Activated naive CD8-positive, alpha-beta T cell treated with anti-CD3 and anti-CD28 coated beads, Interleukin-2, amount 50 U/mL, for 16 hours (primary cell): ENCODE measurements at regions not wholly inside any gene's neighbourhood (a gene's known extent, or its start where the extent isn't known, plus 50 kb on each side); places are given as distances from the start of the nearest gene placed in this dataset.
"Not testable (repeated sequence)": the region's sequence is repeated elsewhere in the genome, so short reads cannot be mapped to it uniquely, and the experiment has no call there.

ENCODE experiments used
- DNase-seq: peaks from one replicate; pipeline ENCODE4 v3.0.0-alpha.2; 2020; ENCODE audit warnings: low read depth, low spot score

- DNase-seq = no peak
Observed at GRCh38 chr7:17046666-17047065, 164.9 kb upstream of the AGR3 start.

DNA sequence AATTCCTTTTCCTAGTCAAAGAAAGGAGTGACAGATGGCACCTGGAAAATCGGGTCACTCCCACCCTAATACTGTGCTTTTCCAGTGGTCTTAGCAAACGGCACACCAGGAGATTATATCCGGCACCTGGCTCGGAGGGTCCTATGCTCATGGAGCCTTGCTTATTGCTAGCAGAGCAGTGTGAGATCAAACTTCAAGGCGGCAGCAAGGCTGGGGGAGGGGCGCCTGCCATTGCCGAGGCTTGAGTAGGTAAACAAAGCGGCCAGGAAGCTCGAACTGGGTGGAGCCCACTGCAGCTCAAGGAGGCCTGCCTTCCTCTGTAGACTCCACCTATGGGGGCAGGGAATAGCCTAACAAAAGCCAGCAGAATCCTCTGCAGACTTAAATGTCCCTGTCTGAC is 171.4 kb upstream of the AGR3 start:
- DNase-seq = not testable (repeated sequence)

GRCh38 chr7:17054206-17054605 is 172.4 kb upstream of the AGR3 start:
- DNase-seq = no peak

- DNase-seq = no peak
Observed at GRCh38 chr7:17054836-17055235, 173.1 kb upstream of the AGR3 start.

DNA sequence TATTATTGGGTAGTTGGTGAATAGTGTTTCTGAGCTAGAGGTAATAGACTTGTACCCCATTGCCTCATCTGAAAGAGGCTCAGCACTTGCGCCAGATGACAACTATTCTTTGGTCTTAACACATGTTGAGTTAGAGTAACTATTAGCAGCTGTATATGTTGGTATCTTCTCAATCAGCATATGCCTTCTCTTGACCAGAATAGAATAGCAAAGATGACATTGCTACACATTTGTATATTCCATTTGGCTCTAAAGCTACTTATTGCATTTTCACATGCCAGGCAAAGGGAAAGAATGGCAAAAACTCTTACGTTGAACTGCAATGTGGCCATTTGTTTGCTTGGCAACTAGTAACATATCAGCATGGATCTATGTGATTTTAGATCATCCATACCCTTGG is 173.8 kb upstream of the AGR3 start:
- DNase-seq = no peak

DNA sequence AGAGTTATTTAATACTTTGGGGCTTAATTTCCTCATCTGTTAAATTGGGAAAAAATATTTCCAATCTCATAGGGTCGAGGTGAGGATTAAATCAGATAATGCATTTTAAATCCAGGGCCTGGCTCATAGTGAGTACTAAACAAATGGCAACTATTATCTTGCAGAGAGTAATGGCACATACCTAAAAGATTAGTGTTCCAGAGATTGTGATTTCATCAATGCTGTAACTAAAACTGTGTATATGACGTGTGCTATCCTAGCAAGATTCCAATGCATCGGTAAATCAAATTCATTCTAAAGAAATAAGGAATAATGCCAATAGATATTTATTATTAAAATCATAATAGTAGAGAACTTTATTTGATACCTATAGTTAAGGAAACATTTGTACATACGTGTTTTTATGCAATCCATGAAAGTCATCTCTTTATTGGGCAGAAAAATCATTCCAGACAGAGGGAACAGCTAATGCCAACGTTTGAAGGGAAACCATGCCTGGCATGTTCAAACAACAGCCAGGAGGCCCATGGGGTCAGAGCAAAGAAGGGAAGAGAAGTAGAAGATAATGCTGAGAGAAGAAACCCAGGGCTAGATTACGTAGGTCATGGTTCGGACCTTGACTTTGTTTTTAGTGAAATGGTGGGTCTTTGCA is 174.8 kb upstream of the AGR3 start:
- no peak for DNase-seq

DNA sequence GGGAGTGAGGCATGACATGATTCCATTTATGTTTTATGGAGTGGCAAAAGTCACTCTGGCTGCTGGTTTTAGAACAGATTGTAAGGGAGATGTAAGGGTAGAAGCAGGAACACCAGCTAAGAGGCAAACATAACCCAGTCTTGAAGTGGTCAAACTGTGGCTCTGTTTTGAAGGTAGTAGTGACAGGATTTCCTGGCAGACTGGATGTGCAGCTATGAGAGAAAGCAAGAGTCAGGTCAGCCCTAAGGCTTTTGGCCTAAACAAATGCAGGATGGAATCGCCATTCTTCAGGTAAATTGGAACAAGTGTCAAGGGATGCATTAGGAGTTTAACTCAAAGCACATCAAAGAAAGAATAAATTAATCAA is 175.3 kb upstream of the AGR3 start:
- DNase-seq = no peak

GRCh38 chr7:17058568-17058967 is 176.8 kb upstream of the AGR3 start:
- no peak for DNase-seq

- DNase-seq = no peak
Observed at GRCh38 chr7:17060051-17060450, 178.3 kb upstream of the AGR3 start.

- DNase-seq = no peak
Observed at GRCh38 chr7:17061443-17061842, 179.7 kb upstream of the AGR3 start.

DNA sequence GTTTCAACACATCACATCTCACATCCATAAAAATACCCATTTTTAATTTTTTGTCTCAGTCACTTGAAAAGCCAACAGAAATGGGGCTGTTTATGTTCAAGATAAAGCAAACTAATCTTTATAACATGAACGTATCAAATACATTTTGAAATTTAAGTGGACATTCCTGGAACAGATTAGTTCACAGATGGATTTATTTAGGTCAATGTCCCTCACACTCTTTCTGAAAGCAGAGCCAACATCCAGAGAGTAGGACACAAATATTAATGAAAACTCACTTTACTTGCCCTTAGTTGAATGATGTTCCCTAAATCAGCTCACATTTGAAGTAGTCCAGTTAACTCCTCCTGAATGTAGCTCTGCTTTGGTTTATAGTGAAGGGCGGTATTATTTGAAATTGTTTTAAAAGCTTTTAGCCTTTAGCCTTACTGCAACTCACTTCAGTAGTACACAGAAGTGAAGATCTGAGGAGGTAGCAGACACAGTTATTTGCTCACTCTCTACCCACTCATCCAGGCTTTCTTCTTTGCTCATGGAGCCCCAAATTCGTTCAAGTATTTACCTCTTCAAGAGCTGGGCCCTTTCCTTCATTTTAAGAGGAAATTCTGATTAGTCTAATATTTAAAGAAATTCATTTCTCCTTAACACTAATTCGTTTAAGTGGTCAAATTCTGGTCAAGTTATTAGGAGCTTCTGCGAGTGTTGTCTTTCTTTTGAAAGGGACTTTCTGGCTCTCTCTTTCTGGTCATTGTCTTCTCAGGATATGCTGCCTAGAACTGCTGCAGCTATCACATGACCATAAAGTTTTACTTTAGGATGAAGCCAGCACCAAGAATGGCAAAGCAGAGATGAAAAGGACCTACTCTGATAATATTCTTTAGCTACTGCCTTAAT is 180.6 kb upstream of the AGR3 start:
- no peak for DNase-seq

DNA sequence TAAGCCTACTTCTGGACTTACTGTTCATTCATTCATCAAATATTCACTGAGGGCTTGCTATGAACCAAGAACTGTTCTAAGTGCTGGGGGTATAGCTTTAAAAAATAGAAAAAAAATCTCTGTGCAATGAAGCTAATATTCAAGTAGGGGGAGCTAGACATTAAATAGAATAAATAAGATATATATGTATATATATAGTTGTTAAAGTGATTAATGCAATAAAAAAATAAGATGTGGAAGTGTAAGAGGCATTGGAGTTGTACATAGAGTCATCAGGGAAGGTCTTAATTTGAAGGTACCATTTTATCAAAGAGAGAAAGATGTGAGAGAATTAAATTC is 181.2 kb upstream of the AGR3 start:
- no peak for DNase-seq

DNA sequence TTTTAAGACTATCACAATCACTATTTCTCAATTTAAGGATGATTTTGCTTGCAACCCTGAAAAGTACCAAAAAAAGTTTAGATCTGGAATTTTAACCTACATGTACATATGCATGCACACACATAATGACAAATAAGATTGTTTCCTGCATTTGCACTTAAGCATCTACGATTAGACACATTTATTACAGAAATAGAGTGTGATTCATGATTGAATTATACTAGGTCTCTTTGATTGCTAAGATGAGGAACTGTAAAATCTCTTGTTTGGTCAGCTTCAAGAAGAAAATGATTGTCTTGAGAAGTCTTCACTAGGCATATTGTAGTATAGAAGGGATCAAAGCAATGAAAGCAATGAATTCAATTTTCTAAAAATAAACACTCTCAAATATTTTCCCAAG is 185.9 kb upstream of the AGR3 start:
- no peak for DNase-seq

- no peak for DNase-seq
Observed at GRCh38 chr7:17069146-17069545, 187.4 kb upstream of the AGR3 start.

DNA sequence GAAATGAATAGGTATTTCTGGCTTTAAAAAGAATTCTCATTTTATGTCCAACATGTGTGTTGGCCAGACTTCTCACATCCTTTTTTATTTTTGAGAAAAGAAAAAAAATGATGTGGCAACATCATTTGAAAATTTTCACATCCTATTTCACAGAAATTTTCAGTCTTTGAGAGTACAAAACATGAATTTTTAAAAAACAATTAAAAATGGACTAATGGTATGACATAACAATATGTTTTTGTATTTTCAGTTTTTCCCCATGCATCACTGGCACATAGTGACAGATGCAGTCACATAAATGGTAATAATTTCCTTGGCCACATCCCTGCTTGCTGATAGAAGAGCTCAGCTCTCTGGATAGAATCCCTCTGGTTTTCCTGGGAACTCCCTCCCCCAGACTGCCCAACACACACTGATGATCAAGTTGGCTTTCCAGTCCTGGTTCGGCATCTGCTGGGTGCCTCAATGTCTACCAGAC is 188.5 kb upstream of the AGR3 start:
- DNase-seq = no peak

GRCh38 chr7:17071866-17072265 is 190.1 kb upstream of the AGR3 start:
- no peak for DNase-seq

GRCh38 chr7:17075601-17076255 is 193.9 kb upstream of the AGR3 start:
- no peak for DNase-seq

GRCh38 chr7:17078298-17078697 is 196.5 kb upstream of the AGR3 start:
- no peak for DNase-seq

GRCh38 chr7:17083392-17084165 is 201.8 kb upstream of the AGR3 start:
- no peak for DNase-seq

DNA sequence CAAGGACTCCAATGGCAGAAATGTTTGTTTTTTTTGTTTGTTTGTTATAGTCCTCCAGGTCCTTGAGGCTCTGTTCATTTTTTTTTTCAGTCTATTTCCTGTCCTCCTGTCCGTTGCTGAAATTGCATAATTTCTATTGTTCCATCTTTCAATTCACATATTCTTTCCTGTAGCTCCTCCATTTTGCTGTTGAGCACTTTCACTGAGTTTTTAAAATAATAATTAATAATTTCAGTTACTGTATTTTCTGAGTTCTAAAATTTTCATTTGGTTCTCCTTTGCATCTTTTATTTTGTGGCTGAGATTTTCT is 202.3 kb upstream of the AGR3 start:
- no peak for DNase-seq

GRCh38 chr7:17085186-17085585 is 203.4 kb upstream of the AGR3 start:
- no peak for DNase-seq

- DNase-seq = no peak
Observed at GRCh38 chr7:17086403-17086802, 204.6 kb upstream of the AGR3 start.
